Activated T-helper 2 cell treated with anti-CD3 and anti-CD28 coated beads, Interferon-gamma antibody, Interleukin-2, Interleukin-4, amounts not matched to agents 10 μg/mL and 5 μg/mL and 100 μg/mL, durations not matched to agents 14 hours and 24 hours and 36 hours (primary cell): ENCODE measurements at regions not wholly inside any gene's neighbourhood (a gene's known extent, or its start where the extent isn't known, plus 50 kb on each side); places are given as distances from the start of the nearest gene placed in this dataset.
"Not testable (repeated sequence)": the region's sequence is repeated elsewhere in the genome, so short reads cannot be mapped to it uniquely, and the experiment has no call there.

Experiments
- DNase-seq: peaks from one replicate; pipeline ENCODE4 v3.0.0; 2021; ENCODE audit warnings: low spot score
- H3K27ac Mint-ChIP-seq: one replicate; pipeline ENCODE4 v1.8.0; 2021; ENCODE audit warnings: mixed read lengths
- H3K27me3 Mint-ChIP-seq: one replicate; pipeline ENCODE4 v1.8.0; 2021; ENCODE audit warnings: low read depth, mixed read lengths
- H3K36me3 Mint-ChIP-seq: one replicate; pipeline ENCODE4 v1.8.0; 2021; ENCODE audit warnings: low read depth, mixed read lengths
- H3K4me1 Mint-ChIP-seq: one replicate; pipeline ENCODE4 v1.8.0; 2021; ENCODE audit warnings: low read depth, mixed read lengths
- H3K4me3 Mint-ChIP-seq: one replicate; pipeline ENCODE4 v1.8.0; 2021; ENCODE audit warnings: low read depth, mild to moderate bottlenecking, moderate library complexity, mixed read lengths
- H3K9me3 Mint-ChIP-seq: one replicate; pipeline ENCODE4 v1.8.0; 2021; ENCODE audit warnings: mixed read lengths
- intact Hi-C: fragments of 100-400 bp; cut with micrococcal nuclease; formaldehyde crosslinking; loops from one replicate; pipeline ENCODE4 v1.15.1; 2023

DNA sequence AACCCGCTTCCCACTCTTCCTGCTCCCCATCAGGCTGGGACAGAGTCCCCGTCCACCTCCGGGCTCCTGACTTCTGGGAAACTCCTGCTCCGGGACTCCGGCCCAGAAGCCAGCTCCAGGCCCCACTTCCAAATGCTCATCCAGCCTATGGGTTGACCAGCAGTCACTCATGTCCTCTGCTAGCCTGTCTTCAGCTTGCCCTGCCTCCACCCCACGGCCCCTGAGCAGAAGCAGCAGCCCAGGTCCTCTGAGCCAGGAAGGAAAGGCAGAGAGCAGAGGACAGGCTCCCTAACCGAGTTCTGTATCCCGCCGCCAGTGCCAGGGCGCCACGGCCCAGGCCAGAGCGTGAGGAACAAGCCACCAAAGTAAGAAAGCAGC lies 86.4 kb upstream of the ID2 start:
- Mint-ChIP-seq H3K4me1 (peaks cover 20% of the 10 kb centered on the region), H3K27me3 (peaks cover 22% of the 10 kb centered on the region), H3K4me3 (no peak overlapping the region), H3K9me3 (no peaks in the 10 kb centered on the region), H3K36me3 (no peaks in the 10 kb centered on the region), H3K27ac (no peak overlapping the region)
- intact Hi-C loops = no loop called here
- no peak for DNase-seq

DNA sequence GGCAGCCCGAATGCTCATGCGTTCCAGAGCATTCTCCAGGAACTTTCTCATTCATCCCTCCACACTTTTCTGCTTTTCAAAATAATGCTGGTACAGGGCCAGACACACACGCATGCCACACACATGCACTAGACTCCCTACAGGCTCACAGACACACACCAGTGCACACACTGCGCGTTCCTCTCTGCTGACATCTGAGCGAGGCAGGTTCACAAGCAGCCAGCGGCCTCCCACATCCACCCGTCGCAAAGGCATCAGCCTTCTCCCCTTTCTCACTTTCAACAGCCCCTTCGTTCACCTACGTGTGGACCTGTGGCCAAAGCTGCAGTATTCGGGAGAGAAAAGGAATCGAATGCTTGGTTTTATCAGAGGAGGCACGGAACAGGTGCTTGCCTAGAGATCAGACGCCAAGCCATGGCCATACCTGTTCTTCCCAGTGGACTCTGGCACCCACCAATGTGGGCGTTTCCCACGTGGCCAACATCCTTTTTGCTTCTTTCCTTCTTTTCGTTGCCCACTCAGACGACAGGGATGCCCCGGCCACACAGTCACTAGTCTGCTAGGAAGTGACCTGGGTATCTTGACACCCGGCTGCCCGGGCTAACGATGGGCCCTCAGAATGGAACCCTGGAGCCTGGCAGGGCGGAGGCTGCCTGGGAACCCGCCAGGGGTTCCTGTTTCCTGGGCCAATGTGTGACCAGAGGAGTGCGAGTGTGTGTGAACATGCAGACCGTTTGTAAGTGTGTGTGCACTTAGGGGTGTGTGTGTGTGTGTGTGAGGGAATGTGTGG lies 85.8 kb upstream of the ID2 start:
- DNase-seq = no peak
- no peak overlapping the region for H3K27ac Mint-ChIP-seq
- no peaks in the 10 kb centered on the region for H3K9me3 Mint-ChIP-seq
- intact Hi-C loops = no loop called here
- no peaks in the 10 kb centered on the region for H3K36me3 Mint-ChIP-seq
- H3K27me3 Mint-ChIP-seq = peaks cover 22% of the 10 kb centered on the region
- no peak overlapping the region for H3K4me3 Mint-ChIP-seq
- H3K4me1 Mint-ChIP-seq = peaks cover 20% of the 10 kb centered on the region

DNA sequence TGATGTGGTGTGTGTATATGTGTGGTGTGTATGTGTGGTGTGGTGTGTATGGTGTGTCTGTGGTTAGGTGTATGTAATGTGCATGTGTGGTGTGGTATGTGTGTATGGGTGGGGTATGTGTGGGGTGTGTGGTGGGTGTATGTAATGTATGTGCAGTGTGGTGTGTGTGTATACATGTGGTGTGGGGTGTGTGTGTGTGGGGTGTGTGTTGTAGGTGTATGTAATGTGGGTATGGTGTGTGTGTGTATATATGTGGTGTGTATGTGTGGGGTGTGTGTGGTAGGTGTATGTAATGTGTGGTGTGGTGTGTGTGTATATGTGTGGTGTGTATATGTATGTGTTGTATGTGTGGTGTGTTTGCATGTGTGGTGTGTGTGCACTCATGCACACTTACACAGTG lies 84.8 kb upstream of the ID2 start:
- Mint-ChIP-seq H3K9me3 (no peaks in the 10 kb centered on the region), H3K4me1 (peaks cover 17% of the 10 kb centered on the region), H3K27me3 (peaks cover 18% of the 10 kb centered on the region), H3K4me3 (no peak overlapping the region), H3K36me3 (no peaks in the 10 kb centered on the region), H3K27ac (no peak overlapping the region)
- DNase-seq = no peak
- intact Hi-C loops = no loop called here

DNA sequence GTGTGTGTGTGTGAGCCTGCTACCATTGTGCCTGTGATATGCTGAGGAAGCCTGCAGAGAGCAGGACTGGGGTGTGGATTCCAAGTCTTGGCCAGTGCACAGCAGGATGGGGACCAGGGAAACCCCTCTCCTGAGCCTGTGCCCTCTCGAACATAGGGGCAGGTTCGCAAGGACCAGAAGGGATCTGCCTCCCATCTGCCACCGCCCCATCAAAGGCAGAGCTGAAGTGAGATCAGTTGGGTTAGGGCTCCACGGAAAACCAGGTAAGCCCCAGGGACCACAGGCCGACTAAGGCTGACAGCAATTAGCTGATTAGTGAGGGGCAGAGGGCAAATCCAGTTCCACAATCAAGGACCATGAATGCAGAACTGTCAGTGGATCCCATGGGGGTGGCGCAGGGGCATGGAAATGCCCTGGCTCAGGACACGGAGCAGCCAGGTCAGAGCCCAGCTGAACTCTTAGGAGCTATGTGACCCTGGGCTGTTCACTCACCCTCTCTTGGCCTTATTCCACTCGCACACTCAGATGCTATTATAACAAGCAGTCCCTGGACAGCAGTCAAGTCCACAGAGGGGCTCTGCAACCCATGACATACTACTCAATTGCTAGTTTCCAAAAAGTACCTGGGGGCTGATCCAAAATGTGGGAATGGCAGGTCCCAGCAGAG lies 84.2 kb upstream of the ID2 start:
- H3K36me3 Mint-ChIP-seq = no peaks in the 10 kb centered on the region
- peaks cover 18% of the 10 kb centered on the region for H3K4me1 Mint-ChIP-seq
- DNase-seq = no peak
- H3K27ac Mint-ChIP-seq = no peak overlapping the region
- intact Hi-C loops = no loop called here
- no peaks in the 10 kb centered on the region for H3K9me3 Mint-ChIP-seq
- peaks cover 13% of the 10 kb centered on the region for H3K27me3 Mint-ChIP-seq
- H3K4me3 Mint-ChIP-seq = no peak overlapping the region

DNA sequence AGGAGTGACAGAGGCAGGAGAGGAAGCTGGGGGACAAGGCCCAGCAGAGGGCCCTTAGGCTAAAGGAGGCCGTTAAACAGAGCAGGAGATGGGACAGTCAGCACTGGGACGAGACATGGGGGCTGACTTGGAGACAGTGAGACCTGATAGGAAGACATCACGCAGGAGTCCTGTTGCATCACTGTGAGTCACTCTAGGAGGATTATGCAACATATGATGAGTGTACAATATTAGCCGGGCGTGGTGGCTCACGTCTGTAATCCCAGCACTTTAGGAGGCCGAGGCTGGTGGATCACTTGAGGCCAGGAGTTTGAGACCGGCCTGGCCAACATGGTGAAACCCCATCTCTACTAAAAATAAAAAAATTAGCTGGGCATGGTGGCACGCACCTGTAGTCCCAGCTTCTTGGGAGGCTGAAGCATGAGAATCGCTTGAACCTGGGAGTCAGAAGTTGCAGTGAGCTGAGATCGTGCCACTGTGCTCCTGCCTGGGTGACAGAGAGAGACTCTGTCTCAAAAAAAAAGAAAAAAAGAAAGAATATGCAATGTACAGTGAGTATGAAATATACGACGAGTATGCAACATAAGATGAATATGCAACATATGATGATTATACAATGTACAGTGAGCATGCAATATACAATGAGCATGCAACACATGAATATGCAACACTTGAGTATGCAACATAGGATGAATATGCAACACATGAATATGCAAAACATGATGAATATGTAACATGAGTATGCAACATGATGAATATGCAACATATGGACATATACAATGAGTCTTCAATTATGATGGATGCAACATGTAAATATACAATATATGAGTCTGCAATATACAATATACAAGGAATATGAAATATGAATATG lies 83.3 kb upstream of the ID2 start:
- H3K27me3 Mint-ChIP-seq = peaks cover 13% of the 10 kb centered on the region
- no peak overlapping the region for H3K4me3 Mint-ChIP-seq
- no peak for DNase-seq
- intact Hi-C loops = no loop called here
- no peaks in the 10 kb centered on the region for H3K36me3 Mint-ChIP-seq
- no peaks in the 10 kb centered on the region for H3K9me3 Mint-ChIP-seq
- H3K27ac Mint-ChIP-seq = no peak overlapping the region
- peaks cover 20% of the 10 kb centered on the region for H3K4me1 Mint-ChIP-seq

DNA sequence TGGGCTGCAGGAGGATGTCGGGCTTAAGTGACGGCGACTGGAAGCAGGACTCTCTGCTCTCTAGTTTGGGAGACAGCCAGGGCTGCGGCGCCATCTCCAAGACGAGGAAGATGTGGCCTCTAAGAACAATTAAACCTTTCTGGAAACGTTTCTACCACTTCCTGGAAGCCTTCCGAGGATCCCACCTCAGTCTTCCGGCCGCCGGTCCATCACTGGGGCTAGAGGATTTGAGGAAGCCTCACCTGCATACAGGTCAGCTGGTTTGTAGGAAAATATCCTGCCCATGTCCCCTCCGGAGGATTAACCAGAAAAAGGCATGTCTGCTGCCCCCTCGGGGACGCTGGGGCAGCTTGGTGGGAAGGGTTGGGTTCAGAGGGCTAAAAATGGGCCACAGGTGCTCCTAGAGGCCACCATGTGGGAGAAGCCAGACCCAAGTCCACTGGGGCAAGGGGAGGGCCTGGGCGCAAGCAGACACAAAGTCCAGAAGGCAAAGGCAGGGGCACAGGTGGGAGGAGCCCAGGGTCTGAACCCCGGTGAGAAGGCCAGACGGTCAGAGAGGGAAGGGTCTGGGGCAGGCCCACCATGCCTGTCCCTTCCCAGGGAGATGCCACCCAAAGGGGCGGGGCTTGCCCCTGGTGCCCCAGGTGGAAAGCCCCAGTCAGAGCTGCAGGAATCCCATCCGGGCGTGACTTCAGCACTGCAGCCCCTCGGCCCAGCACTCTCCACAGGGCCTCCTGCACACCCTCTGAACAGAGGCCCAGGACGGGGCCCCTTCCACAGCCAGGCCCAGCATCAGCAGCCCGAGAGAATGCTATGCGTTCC lies 82.2 kb upstream of the ID2 start:
- no peak for DNase-seq
- Mint-ChIP-seq H3K4me1 (peaks cover 11% of the 10 kb centered on the region), H3K4me3 (no peak overlapping the region), H3K9me3 (no peaks in the 10 kb centered on the region), H3K27ac (no peak overlapping the region), H3K36me3 (no peaks in the 10 kb centered on the region), H3K27me3 (peaks cover 10% of the 10 kb centered on the region)
- intact Hi-C loops = loop anchor here (10.0 kb wide), 3 partner anchors 365 to 875 kb away; no protein-coding TSS in a partner anchor

DNA sequence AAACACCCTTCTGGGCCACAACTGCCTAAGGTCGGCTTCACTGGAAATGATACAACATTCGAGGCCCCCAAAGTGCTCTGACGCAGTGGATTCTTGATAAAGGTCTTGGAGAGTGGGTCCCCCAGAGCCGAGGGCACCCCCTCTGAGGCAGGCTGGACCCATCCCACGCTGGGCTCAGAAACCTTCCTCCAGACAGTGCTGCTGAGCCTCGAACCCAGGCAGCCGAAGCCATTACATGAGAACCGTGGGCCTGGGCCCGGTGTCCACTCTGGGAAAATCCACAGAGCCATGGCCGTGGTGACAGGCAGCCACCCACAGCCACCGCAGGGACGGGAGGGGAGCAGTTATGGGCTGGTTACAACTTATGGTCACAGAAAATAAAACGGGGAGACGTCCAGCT lies 81.4 kb upstream of the ID2 start:
- intact Hi-C loops = loop anchor here (10.0 kb wide), 3 partner anchors 366 to 876 kb away; no protein-coding TSS in a partner anchor
- Mint-ChIP-seq H3K27me3 (peaks cover 10% of the 10 kb centered on the region), H3K4me1 (peaks cover 9% of the 10 kb centered on the region), H3K36me3 (no peaks in the 10 kb centered on the region), H3K27ac (no peak overlapping the region), H3K9me3 (no peaks in the 10 kb centered on the region), H3K4me3 (no peak overlapping the region)
- no peak for DNase-seq

DNA sequence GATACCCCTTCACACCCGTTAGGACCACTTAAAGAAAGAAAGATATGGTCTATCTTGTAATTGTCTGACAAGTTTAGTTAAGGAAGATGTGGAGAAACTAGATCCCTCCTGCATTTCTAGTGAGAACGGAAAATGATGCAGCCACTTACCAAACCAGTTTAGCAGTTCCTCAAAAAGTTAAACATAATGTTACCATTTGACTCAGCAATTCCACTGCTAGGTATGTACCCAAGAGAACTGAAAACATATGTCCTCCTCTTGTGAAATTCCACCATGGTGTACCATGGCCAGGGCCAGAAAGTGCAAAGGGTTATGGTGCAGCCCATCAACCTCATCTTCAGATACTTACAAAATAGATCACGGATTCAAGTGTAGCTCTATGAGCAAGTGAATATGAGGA lies 79.0 kb upstream of the ID2 start:
- Mint-ChIP-seq H3K9me3 (no peaks in the 10 kb centered on the region), H3K4me3 (no peak overlapping the region), H3K4me1 (peaks cover 31% of the 10 kb centered on the region), H3K36me3 (no peaks in the 10 kb centered on the region), H3K27me3 (peaks cover 7% of the 10 kb centered on the region), H3K27ac (no peak overlapping the region)
- no peak for DNase-seq
- intact Hi-C loops = loop anchor here (10.0 kb wide), 3 partner anchors 368 to 878 kb away; no protein-coding TSS in a partner anchor

DNA sequence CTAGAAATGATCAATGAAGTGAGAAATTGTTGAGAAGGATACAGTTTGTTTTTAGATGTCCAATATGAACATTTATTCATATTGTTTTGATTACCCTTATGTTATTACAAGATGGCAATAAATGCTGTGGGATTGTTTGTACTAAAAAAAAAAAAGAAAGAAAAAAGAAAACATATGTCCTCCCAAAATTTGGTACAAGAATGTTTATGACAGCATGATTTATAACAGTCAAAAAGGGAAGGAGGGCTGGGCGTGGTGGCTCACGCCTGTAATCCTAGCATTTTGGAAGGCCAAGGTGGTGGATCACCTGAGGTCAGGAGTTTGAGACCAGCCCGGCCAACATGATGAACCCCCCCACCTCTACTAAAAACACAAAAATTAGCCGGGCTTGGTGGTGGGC lies 78.5 kb upstream of the ID2 start:
- not testable (repeated sequence) for DNase-seq, H3K27ac Mint-ChIP-seq, H3K36me3 Mint-ChIP-seq, H3K27me3 Mint-ChIP-seq, H3K9me3 Mint-ChIP-seq, H3K4me3 Mint-ChIP-seq
- intact Hi-C loops = loop anchor here (10.0 kb wide), 3 partner anchors 369 to 879 kb away; no protein-coding TSS in a partner anchor
- H3K4me1 Mint-ChIP-seq = peaks cover 36% of the 10 kb centered on the region

DNA sequence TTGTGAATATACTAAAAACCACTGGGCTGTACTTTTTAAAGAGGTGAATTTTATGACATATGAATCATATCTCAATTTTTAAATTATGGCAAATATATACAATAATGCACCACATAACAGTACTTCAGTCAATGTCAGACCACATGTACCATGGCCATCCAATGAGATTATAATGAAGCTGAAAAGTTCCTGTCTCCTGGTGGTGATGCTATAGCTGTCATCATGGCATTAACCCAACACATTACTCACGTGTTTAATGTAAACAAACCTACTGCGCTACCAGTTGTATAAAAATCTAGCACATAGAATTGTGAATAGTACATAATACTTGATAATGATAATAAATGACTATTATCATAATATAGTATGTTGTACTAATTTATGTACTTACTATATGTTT lies 77.6 kb upstream of the ID2 start:
- H3K27me3 Mint-ChIP-seq = peaks cover 5% of the 10 kb centered on the region
- peaks cover 45% of the 10 kb centered on the region for H3K4me1 Mint-ChIP-seq
- no peaks in the 10 kb centered on the region for H3K36me3 Mint-ChIP-seq
- intact Hi-C loops = loop anchor here (10.0 kb wide), 3 partner anchors 369 to 879 kb away; no protein-coding TSS in a partner anchor
- no peaks in the 10 kb centered on the region for H3K9me3 Mint-ChIP-seq
- no peak for DNase-seq
- no peak overlapping the region for H3K4me3 Mint-ChIP-seq
- no peak overlapping the region for H3K27ac Mint-ChIP-seq

DNA sequence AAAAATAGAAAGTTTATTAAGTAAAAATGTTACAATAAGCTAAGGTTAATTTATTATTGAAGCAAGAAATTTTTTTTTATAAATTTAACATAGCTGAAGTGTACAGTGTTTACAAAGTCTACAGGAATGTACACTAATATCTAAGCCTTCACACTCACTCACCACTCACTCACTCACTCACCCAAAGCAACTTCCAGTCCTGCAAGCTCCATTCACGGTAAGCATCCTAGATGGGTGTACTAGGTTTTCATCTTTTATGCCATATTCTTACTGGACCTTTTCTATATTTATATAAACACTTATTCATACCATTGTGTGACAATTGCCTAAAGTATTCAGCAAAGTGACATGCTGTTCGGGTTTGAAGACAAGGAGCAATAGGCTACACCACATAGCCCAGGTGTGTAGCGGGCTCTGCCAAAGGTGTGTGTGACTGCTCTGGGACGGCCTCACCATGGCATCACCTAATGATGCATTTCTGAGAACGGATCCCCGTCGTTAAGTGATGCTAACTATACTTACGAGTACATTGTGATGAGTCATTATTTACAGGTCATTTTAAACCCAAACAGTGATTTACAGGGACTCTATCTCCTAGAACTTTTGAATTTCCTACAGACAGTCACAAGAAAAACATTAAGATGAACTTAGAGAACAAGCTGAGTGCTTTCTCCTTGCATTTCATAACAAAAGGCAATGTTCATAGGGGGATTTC lies 76.3 kb upstream of the ID2 start:
- H3K27me3 Mint-ChIP-seq = peaks cover 5% of the 10 kb centered on the region
- peaks cover 50% of the 10 kb centered on the region for H3K4me1 Mint-ChIP-seq
- H3K27ac Mint-ChIP-seq = no peak overlapping the region
- H3K4me3 Mint-ChIP-seq = no peak overlapping the region
- no peak for DNase-seq
- peaks cover 8% of the 10 kb centered on the region for H3K9me3 Mint-ChIP-seq
- intact Hi-C loops = loop anchor here (5.0 to 10.0 kb wide), 9 partner anchors 52 to 1168 kb away; no protein-coding TSS in a partner anchor
- peaks cover 9% of the 10 kb centered on the region for H3K36me3 Mint-ChIP-seq
